Central memory CD8-positive, alpha-beta T cell (primary cell): ENCODE measurements at regions not wholly inside any gene's neighbourhood (a gene's known extent, or its start where the extent isn't known, plus 50 kb on each side); places are given as distances from the start of the nearest gene placed in this dataset.

Experiments used
- ATAC-seq: fragments of 150-1000 bp; cut with Tn5 transposase; replicated peaks from 2 replicates; pipeline ENCODE4 v1.10.0; 2022; ENCODE audit warnings: mild to moderate bottlenecking, moderate FRiP score, moderate number of reproducible peaks; ENCODE audit not compliant: poor library complexity, severe bottlenecking; ENCODE audit errors: extremely low read depth
- DNase-seq, 2 donors: peaks; one replicate each; pipeline ENCODE4 v3.0.0; 2021; ENCODE audit warnings: low spot score in 2 of 2
- H3K27ac Mint-ChIP-seq: one replicate; pipeline ENCODE4 v1.8.0; 2022; ENCODE audit warnings: low read depth, mild to moderate bottlenecking, moderate library complexity, mixed read lengths
- H3K27me3 Mint-ChIP-seq: one replicate; pipeline ENCODE4 v1.8.0; 2022; ENCODE audit warnings: mixed read lengths
- H3K36me3 Mint-ChIP-seq: one replicate; pipeline ENCODE4 v1.8.0; 2022; ENCODE audit warnings: mild to moderate bottlenecking, moderate library complexity, mixed read lengths; ENCODE audit not compliant: insufficient read depth
- H3K4me1 Mint-ChIP-seq: one replicate; pipeline ENCODE4 v1.8.0; 2022; ENCODE audit warnings: mixed read lengths
- H3K4me3 Mint-ChIP-seq: one replicate; pipeline ENCODE4 v1.8.0; 2022; ENCODE audit warnings: mild to moderate bottlenecking, moderate library complexity, mixed read lengths
- H3K9me3 Mint-ChIP-seq: one replicate; pipeline ENCODE4 v1.8.0; 2022; ENCODE audit warnings: mixed read lengths

- H3K4me1 Mint-ChIP-seq, result no peaks in the 10 kb centered on the region
- H3K27ac Mint-ChIP-seq, result no peak overlapping the region
- no peak overlapping the region for H3K4me3 Mint-ChIP-seq
- H3K27me3 Mint-ChIP-seq, result peaks cover 54% of the 10 kb centered on the region
- no peak for ATAC-seq
- no peak for DNase-seq
- no peaks in the 10 kb centered on the region for H3K36me3 Mint-ChIP-seq
- no peaks in the 10 kb centered on the region for H3K9me3 Mint-ChIP-seq
Observed at GRCh38 chr5:175248416-175248905, 195.5 kb downstream of the DRD1 start.

- H3K27me3 Mint-ChIP-seq, result peaks cover 62% of the 10 kb centered on the region
- ATAC-seq, result no peak
Observed at GRCh38 chr5:175246889-175247520, 197.0 kb downstream of the DRD1 start.

GRCh38 chr5:175246242-175246888 lies 197.6 kb downstream of the DRD1 start:
- Mint-ChIP-seq H3K4me1 (no peaks in the 10 kb centered on the region), H3K36me3 (no peaks in the 10 kb centered on the region), H3K9me3 (no peaks in the 10 kb centered on the region), H3K27ac (no peak overlapping the region), H3K4me3 (no peak overlapping the region), H3K27me3 (peaks cover 68% of the 10 kb centered on the region)
- no peak for DNase-seq
- ATAC-seq, result no peak

More at GRCh38 chr5:175246889-175247520, 197.0 kb downstream of the DRD1 start:
- no peak overlapping the region for H3K27ac Mint-ChIP-seq
- H3K4me1 Mint-ChIP-seq, result no peaks in the 10 kb centered on the region
- H3K9me3 Mint-ChIP-seq, result no peaks in the 10 kb centered on the region
- H3K4me3 Mint-ChIP-seq, result no peak overlapping the region
- no peak for DNase-seq
- no peaks in the 10 kb centered on the region for H3K36me3 Mint-ChIP-seq

- no peaks in the 10 kb centered on the region for H3K4me1 Mint-ChIP-seq
- peaks cover 82% of the 10 kb centered on the region for H3K27me3 Mint-ChIP-seq
Observed at GRCh38 chr5:175243441-175243840, 200.5 kb downstream of the DRD1 start.

GRCh38 chr5:175242207-175242606 lies 201.8 kb downstream of the DRD1 start:
- ATAC-seq, result no peak
- Mint-ChIP-seq H3K27me3 (peaks cover 77% of the 10 kb centered on the region), H3K9me3 (no peaks in the 10 kb centered on the region), H3K36me3 (no peaks in the 10 kb centered on the region), H3K4me1 (no peaks in the 10 kb centered on the region), H3K4me3 (no peak overlapping the region), H3K27ac (no peak overlapping the region)
- DNase-seq, result no peak

More at GRCh38 chr5:175243441-175243840, 200.5 kb downstream of the DRD1 start:
- DNase-seq, result no peak
- H3K4me3 Mint-ChIP-seq, result no peak overlapping the region
- no peaks in the 10 kb centered on the region for H3K9me3 Mint-ChIP-seq
- no peaks in the 10 kb centered on the region for H3K36me3 Mint-ChIP-seq
- no peak for ATAC-seq
- no peak overlapping the region for H3K27ac Mint-ChIP-seq

GRCh38 chr5:175238326-175238725 lies 205.7 kb downstream of the DRD1 start:
- ATAC-seq (no peak), DNase-seq (no peak)
- no peaks in the 10 kb centered on the region for H3K4me1 Mint-ChIP-seq
- H3K4me3 Mint-ChIP-seq, result no peak overlapping the region
- H3K27me3 Mint-ChIP-seq, result peaks cover 75% of the 10 kb centered on the region
- H3K36me3 Mint-ChIP-seq, result no peaks in the 10 kb centered on the region
- no peak overlapping the region for H3K27ac Mint-ChIP-seq
- no peaks in the 10 kb centered on the region for H3K9me3 Mint-ChIP-seq

- no peaks in the 10 kb centered on the region for H3K4me1 Mint-ChIP-seq
- no peak overlapping the region for H3K4me3 Mint-ChIP-seq
- DNase-seq, result no peak
- peaks cover 76% of the 10 kb centered on the region for H3K27me3 Mint-ChIP-seq
- no peak for ATAC-seq
- no peaks in the 10 kb centered on the region for H3K9me3 Mint-ChIP-seq
- H3K36me3 Mint-ChIP-seq, result no peaks in the 10 kb centered on the region
- H3K27ac Mint-ChIP-seq, result no peak overlapping the region
Observed at GRCh38 chr5:175236176-175236575, 207.8 kb downstream of the DRD1 start.

GRCh38 chr5:175235251-175235960 lies 208.6 kb downstream of the DRD1 start:
- no peak overlapping the region for H3K4me3 Mint-ChIP-seq
- ATAC-seq, result no peak
- H3K9me3 Mint-ChIP-seq, result no peaks in the 10 kb centered on the region
- no peaks in the 10 kb centered on the region for H3K36me3 Mint-ChIP-seq
- no peak for DNase-seq
- H3K27ac Mint-ChIP-seq, result no peak overlapping the region
- H3K4me1 Mint-ChIP-seq, result no peaks in the 10 kb centered on the region
- peaks cover 72% of the 10 kb centered on the region for H3K27me3 Mint-ChIP-seq

- DNase-seq (no peak), ATAC-seq (no peak)
- H3K27me3 Mint-ChIP-seq, result peaks cover 36% of the 10 kb centered on the region
- no peaks in the 10 kb centered on the region for H3K9me3 Mint-ChIP-seq
- no peaks in the 10 kb centered on the region for H3K4me1 Mint-ChIP-seq
- H3K4me3 Mint-ChIP-seq, result no peak overlapping the region
- H3K27ac Mint-ChIP-seq, result no peak overlapping the region
- H3K36me3 Mint-ChIP-seq, result no peaks in the 10 kb centered on the region
Observed at GRCh38 chr5:175230299-175230698, 213.7 kb downstream of the DRD1 start.

GRCh38 chr5:175226506-175226905 lies 217.5 kb downstream of the DRD1 start:
- no peaks in the 10 kb centered on the region for H3K36me3 Mint-ChIP-seq
- ATAC-seq (no peak), DNase-seq (no peak)
- no peaks in the 10 kb centered on the region for H3K9me3 Mint-ChIP-seq
- H3K27ac Mint-ChIP-seq, result no peak overlapping the region
- H3K4me1 Mint-ChIP-seq, result no peaks in the 10 kb centered on the region
- H3K27me3 Mint-ChIP-seq, result peaks cover 17% of the 10 kb centered on the region
- H3K4me3 Mint-ChIP-seq, result no peak overlapping the region

- DNase-seq (no peak), ATAC-seq (no peak)
- no peak overlapping the region for H3K4me3 Mint-ChIP-seq
- no peaks in the 10 kb centered on the region for H3K4me1 Mint-ChIP-seq
- H3K36me3 Mint-ChIP-seq, result no peaks in the 10 kb centered on the region
- no peak overlapping the region for H3K27ac Mint-ChIP-seq
- peaks cover 20% of the 10 kb centered on the region for H3K27me3 Mint-ChIP-seq
- no peaks in the 10 kb centered on the region for H3K9me3 Mint-ChIP-seq
Observed at GRCh38 chr5:175223291-175223690, 220.7 kb downstream of the DRD1 start.

- DNase-seq (no peak), ATAC-seq (no peak)
- no peak overlapping the region for H3K4me3 Mint-ChIP-seq
- H3K27me3 Mint-ChIP-seq, result peaks cover 20% of the 10 kb centered on the region
- no peak overlapping the region for H3K27ac Mint-ChIP-seq
- no peaks in the 10 kb centered on the region for H3K9me3 Mint-ChIP-seq
- no peaks in the 10 kb centered on the region for H3K4me1 Mint-ChIP-seq
- no peaks in the 10 kb centered on the region for H3K36me3 Mint-ChIP-seq
Observed at GRCh38 chr5:175222621-175223020, 221.4 kb downstream of the DRD1 start.

GRCh38 chr5:175220549-175220948 lies 223.4 kb downstream of the DRD1 start:
- Mint-ChIP-seq H3K36me3 (no peaks in the 10 kb centered on the region), H3K9me3 (no peaks in the 10 kb centered on the region), H3K4me1 (no peaks in the 10 kb centered on the region), H3K27me3 (peaks cover 35% of the 10 kb centered on the region), H3K27ac (no peak overlapping the region), H3K4me3 (no peak overlapping the region)
- no peak for DNase-seq
- ATAC-seq, result no peak
